CD4-positive, alpha-beta memory T cell (primary cell): ENCODE measurements at regions not wholly inside any gene's neighbourhood (a gene's known extent, or its start where the extent isn't known, plus 50 kb on each side); places are given as distances from the start of the nearest gene placed in this dataset.
A peak's percentile ranks its signal among the peaks of the same experiment; 100 is the strongest.
"Not testable (repeated sequence)": the region's sequence is repeated elsewhere in the genome, so short reads cannot be mapped to it uniquely, and the experiment has no call there.

Experiments used
- CTCF ChIA-PET: fragments of 350-600 bp; sonication (Branson Sonifier 250); formaldehyde crosslinking; loops from one replicate; lab custom pipeline; 2021; ENCODE audit warnings: inconsistent platforms; ENCODE audit not compliant: partially characterized antibody; lab: Charles Lee
- POLR2A ChIA-PET: fragments of 350-600 bp; sonication (Branson Sonifier 250); formaldehyde crosslinking; loops from one replicate; lab custom pipeline; 2021; ENCODE audit not compliant: partially characterized antibody; lab: Charles Lee
- DNase-seq, 5 donors: peaks; one replicate each; pipeline versions ENCODE4 v3.0.0 to v3.0.0-alpha.2; 2020 to 2022; ENCODE audit warnings: mixed read lengths in 1 of 5
- H3K27ac ChIP-seq: one replicate; pipeline ENCODE4 v1.7.0; 2013; ENCODE audit warnings: low read depth, low read length
- H3K27me3 ChIP-seq: 2 replicates; pipeline ENCODE4 v1.7.0; 2013; ENCODE audit warnings: mild to moderate bottlenecking, low read length, moderate library complexity; ENCODE audit not compliant: insufficient read depth
- H3K36me3 ChIP-seq: 2 replicates; pipeline ENCODE4 v1.7.0; 2013; ENCODE audit warnings: mild to moderate bottlenecking, low read length, moderate library complexity; ENCODE audit not compliant: insufficient read depth
- H3K4me1 ChIP-seq: 2 replicates; pipeline ENCODE4 v1.7.0; 2013; ENCODE audit warnings: mild to moderate bottlenecking, low read length, moderate library complexity; ENCODE audit not compliant: insufficient read depth
- H3K4me3 ChIP-seq, 2 donors: one replicate each; pipeline ENCODE4 v1.7.0; 2013; ENCODE audit warnings: low read length in 2 of 2, mild to moderate bottlenecking in 1 of 2
- H3K9me3 ChIP-seq, 2 donors: one replicate each; pipeline ENCODE4 v1.7.0; 2013; ENCODE audit warnings: low read length in 2 of 2, control low read depth in 1 of 2; ENCODE audit not compliant: control insufficient read depth in 1 of 2
- H3K27ac Mint-ChIP-seq, 7 donors: one replicate each; pipeline ENCODE4 v1.8.0; 2020 to 2021; ENCODE audit warnings: mixed read lengths in 7 of 7, mild to moderate bottlenecking in 6 of 7, inconsistent platforms in 3 of 7, moderate library complexity in 3 of 7
- H3K27me3 Mint-ChIP-seq, 2 donors: one replicate each; pipeline ENCODE4 v1.8.0; 2020 to 2021; ENCODE audit warnings: mixed read lengths in 2 of 2
- H3K36me3 Mint-ChIP-seq, 2 donors: one replicate each; pipeline ENCODE4 v1.8.0; 2020 to 2021; ENCODE audit warnings: mixed read lengths in 2 of 2, inconsistent platforms in 1 of 2, mild to moderate bottlenecking in 1 of 2
- H3K4me1 Mint-ChIP-seq, 4 donors: one replicate each; pipeline ENCODE4 v1.8.0; 2020 to 2021; ENCODE audit warnings: mixed read lengths in 4 of 4, mild to moderate bottlenecking in 1 of 4
- H3K4me3 Mint-ChIP-seq, 8 donors: one replicate each; pipeline ENCODE4 v1.8.0; 2020 to 2021; ENCODE audit warnings: mixed read lengths in 8 of 8, mild to moderate bottlenecking in 7 of 8, moderate library complexity in 6 of 8, inconsistent platforms in 3 of 8
- H3K9me3 Mint-ChIP-seq, 8 donors: one replicate each; pipeline ENCODE4 v1.8.0; 2020 to 2021; ENCODE audit warnings: mixed read lengths in 8 of 8, mild to moderate bottlenecking in 5 of 8, inconsistent platforms in 3 of 8, moderate library complexity in 1 of 8
- intact Hi-C: fragments of 100-400 bp; cut with micrococcal nuclease; formaldehyde crosslinking; loops from one replicate; pipeline ENCODE4 v1.15.1; 2023

GRCh38 chr20:60104993-60105803, 147.0 kb downstream of the CDH26 start:
- ChIA-PET CTCF (interaction anchor here (0.7 kb wide), 1 partner anchor 1677 kb away, joined by 3 read pairs; no protein-coding TSS in a partner anchor), POLR2A (no interaction called here)
- peaks cover 6 to 10% (median 8%) of the 10 kb centered on the region in 4 donors for H3K4me1 Mint-ChIP-seq
- no peaks in the 10 kb centered on the region for H3K36me3 Mint-ChIP-seq
- peaks cover 0 to 3% of the 10 kb centered on the region in 2 donors for H3K27me3 Mint-ChIP-seq
- peaks cover 0 to 2% (median 0%) of the 10 kb centered on the region in 8 donors for H3K9me3 Mint-ChIP-seq
- Histone ChIP-seq H3K36me3 (no peaks in the 10 kb centered on the region), H3K27me3 (no peaks in the 10 kb centered on the region), H3K27ac (no peak overlapping the region), H3K4me3 (no peak overlapping the region), H3K4me1 (peaks cover 3% of the 10 kb centered on the region), H3K9me3 (no peaks in the 10 kb centered on the region)
- intact Hi-C loops: no loop called here
- peak overlapping the region in 2 of 7 donors; percentile 19 to 62 for H3K27ac Mint-ChIP-seq
- H3K4me3 Mint-ChIP-seq: no peak overlapping the region
- no peak for DNase-seq

GRCh38 chr20:60106186-60106585, 148.0 kb downstream of the CDH26 start:
- DNase-seq, intact Hi-C loops, H3K27me3 ChIP-seq, POLR2A ChIA-PET, H3K9me3 Mint-ChIP-seq, H3K4me3 Mint-ChIP-seq, H3K27ac ChIP-seq, H3K36me3 Mint-ChIP-seq, H3K36me3 ChIP-seq, CTCF ChIA-PET, H3K4me1 ChIP-seq, H3K9me3 ChIP-seq, H3K4me3 ChIP-seq, H3K4me1 Mint-ChIP-seq, H3K27me3 Mint-ChIP-seq, H3K27ac Mint-ChIP-seq: not testable (repeated sequence)

GRCh38 chr20:60107621-60108390, 149.6 kb downstream of the CDH26 start:
- Histone ChIP-seq H3K27me3 (no peaks in the 10 kb centered on the region), H3K27ac (no peak overlapping the region), H3K36me3 (no peaks in the 10 kb centered on the region), H3K4me3 (no peak overlapping the region), H3K9me3 (no peaks in the 10 kb centered on the region), H3K4me1 (no peaks in the 10 kb centered on the region)
- intact Hi-C loops: no loop called here
- Mint-ChIP-seq H3K4me3 (no peak overlapping the region), H3K36me3 (no peaks in the 10 kb centered on the region), H3K27me3 (peaks cover 0 to 3% of the 10 kb centered on the region in 2 donors), H3K9me3 (peaks cover 0 to 2% (median 0%) of the 10 kb centered on the region in 8 donors), H3K4me1 (peaks cover 0 to 1% (median 0%) of the 10 kb centered on the region in 4 donors), H3K27ac (no peak overlapping the region)
- ChIA-PET CTCF (interaction anchor here (1.1 kb wide), 1 partner anchor 33 kb away, joined by 3 read pairs; no protein-coding TSS in a partner anchor), POLR2A (no interaction called here)
- no peak for DNase-seq

- H3K27me3 Mint-ChIP-seq: peaks cover 0 to 9% of the 10 kb centered on the region in 2 donors
- no peak overlapping the region for H3K27ac ChIP-seq
- H3K4me1 Mint-ChIP-seq: peaks cover 0 to 1% (median 0%) of the 10 kb centered on the region in 4 donors
- no peaks in the 10 kb centered on the region for H3K9me3 ChIP-seq
- no peaks in the 10 kb centered on the region for H3K4me1 ChIP-seq
- ChIA-PET CTCF (interaction anchor here (1.1 kb wide), 1 partner anchor 32 kb away, joined by 3 read pairs; no protein-coding TSS in a partner anchor), POLR2A (no interaction called here)
- no peaks in the 10 kb centered on the region for H3K27me3 ChIP-seq
- peaks cover 0 to 2% (median 0%) of the 10 kb centered on the region in 8 donors for H3K9me3 Mint-ChIP-seq
- H3K36me3 Mint-ChIP-seq: no peaks in the 10 kb centered on the region
- no peak for DNase-seq
- H3K4me3 Mint-ChIP-seq: no peak overlapping the region
- H3K4me3 ChIP-seq: no peak overlapping the region
- intact Hi-C loops: no loop called here
- no peak overlapping the region for H3K27ac Mint-ChIP-seq
- H3K36me3 ChIP-seq: no peaks in the 10 kb centered on the region
Measured at GRCh38 chr20:60108397-60108796, 150.2 kb downstream of the CDH26 start.

- H3K36me3 Mint-ChIP-seq: no peaks in the 10 kb centered on the region
- H3K9me3 Mint-ChIP-seq: no peaks in the 10 kb centered on the region
- Histone ChIP-seq H3K4me3 (no peak overlapping the region), H3K36me3 (no peaks in the 10 kb centered on the region), H3K4me1 (no peaks in the 10 kb centered on the region), H3K27me3 (no peaks in the 10 kb centered on the region), H3K9me3 (no peaks in the 10 kb centered on the region), H3K27ac (no peak overlapping the region)
- H3K4me1 Mint-ChIP-seq: peaks cover 0 to 2% (median 0%) of the 10 kb centered on the region in 4 donors
- DNase-seq: no peak
- intact Hi-C loops: no loop called here
- H3K4me3 Mint-ChIP-seq: no peak overlapping the region
- CTCF ChIA-PET: no interaction called here
- H3K27ac Mint-ChIP-seq: no peak overlapping the region
- POLR2A ChIA-PET: no interaction called here
- peaks cover 0 to 7% of the 10 kb centered on the region in 2 donors for H3K27me3 Mint-ChIP-seq
Measured at GRCh38 chr20:60113024-60113724, 155.0 kb downstream of the CDH26 start.

GRCh38 chr20:60113771-60114170, 155.5 kb downstream of the CDH26 start:
- Mint-ChIP-seq H3K4me1 (peaks cover 0 to 2% (median 0%) of the 10 kb centered on the region in 4 donors), H3K36me3 (no peaks in the 10 kb centered on the region), H3K9me3 (no peaks in the 10 kb centered on the region), H3K4me3 (no peak overlapping the region), H3K27ac (no peak overlapping the region), H3K27me3 (peaks cover 0 to 7% of the 10 kb centered on the region in 2 donors)
- no peaks in the 10 kb centered on the region for H3K4me1 ChIP-seq
- no peak overlapping the region for H3K4me3 ChIP-seq
- intact Hi-C loops: no loop called here
- ChIA-PET CTCF (no interaction called here), POLR2A (no interaction called here)
- H3K9me3 ChIP-seq: no peaks in the 10 kb centered on the region
- H3K27me3 ChIP-seq: no peaks in the 10 kb centered on the region
- DNase-seq: no peak
- no peaks in the 10 kb centered on the region for H3K36me3 ChIP-seq
- H3K27ac ChIP-seq: no peak overlapping the region

- H3K27me3 ChIP-seq: no peaks in the 10 kb centered on the region
- Mint-ChIP-seq H3K27ac (no peak overlapping the region), H3K27me3 (peaks cover 0 to 7% of the 10 kb centered on the region in 2 donors), H3K4me3 (no peak overlapping the region), H3K9me3 (no peaks in the 10 kb centered on the region), H3K4me1 (peaks cover 0 to 2% (median 0%) of the 10 kb centered on the region in 4 donors), H3K36me3 (no peaks in the 10 kb centered on the region)
- H3K4me1 ChIP-seq: no peaks in the 10 kb centered on the region
- H3K4me3 ChIP-seq: no peak overlapping the region
- ChIA-PET CTCF (interaction anchor here (1.0 kb wide), 1 partner anchor 22 kb away, joined by 4 read pairs; no protein-coding TSS in a partner anchor), POLR2A (no interaction called here)
- H3K36me3 ChIP-seq: no peaks in the 10 kb centered on the region
- no peak for DNase-seq
- intact Hi-C loops: no loop called here
- no peaks in the 10 kb centered on the region for H3K9me3 ChIP-seq
- no peak overlapping the region for H3K27ac ChIP-seq
Measured at GRCh38 chr20:60115451-60115850, 157.2 kb downstream of the CDH26 start.
